ENCODE measurements at regions not wholly inside any gene's neighbourhood (a gene's known extent, or its start where the extent isn't known, plus 50 kb on each side); places are given as distances from the start of the nearest gene placed in this dataset.

GRCh38 chr9:106693558-106693957, 169.4 kb upstream of the ZNF462 start:
- Mint-ChIP-seq H3K4me1 (no peaks in the 10 kb centered on the region), H3K27ac (no peak overlapping the region), H3K4me3 (peak overlapping the region in 1 of 8 donors; percentile 75), H3K27me3 (no peaks in the 10 kb centered on the region), H3K36me3 (no peaks in the 10 kb centered on the region), H3K9me3 (peaks cover 0 to 7% (median 2%) of the 10 kb centered on the region in 7 donors)
- DNase-seq (no peak), ATAC-seq (ENCODE audit: low read depth in 2 of 2) (no peak)

DNA sequence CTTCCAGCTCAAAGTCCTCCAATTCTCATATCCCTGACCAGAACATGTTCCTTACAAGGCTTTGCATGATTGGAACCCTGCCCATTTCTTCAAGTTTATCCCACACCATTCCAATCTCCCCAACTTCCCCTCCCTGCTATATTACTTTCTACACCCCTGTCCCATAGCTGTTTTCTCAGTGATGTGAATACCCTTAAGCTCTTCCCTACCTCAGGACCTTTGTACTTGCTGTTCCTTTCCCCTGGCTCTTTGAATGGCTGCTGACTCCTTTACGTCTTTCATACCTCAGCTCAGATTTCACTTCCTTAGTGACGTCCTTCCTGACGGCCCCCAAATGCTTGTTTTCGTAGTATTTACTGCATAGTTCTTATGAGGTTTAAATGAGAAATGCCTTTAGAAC, 166.2 kb upstream of the ZNF462 start:
- H3K27me3 Mint-ChIP-seq: peaks cover 0 to 3% (median 0%) of the 10 kb centered on the region in 3 donors
- DNase-seq (no peak), ATAC-seq (ENCODE audit: low read depth in 2 of 2) (no peak)
- no peak overlapping the region for H3K27ac Mint-ChIP-seq
- peaks cover 0 to 7% (median 0%) of the 10 kb centered on the region in 7 donors for H3K9me3 Mint-ChIP-seq
- no peaks in the 10 kb centered on the region for H3K36me3 Mint-ChIP-seq
- no peaks in the 10 kb centered on the region for H3K4me1 Mint-ChIP-seq
- H3K4me3 Mint-ChIP-seq: no peak overlapping the region

DNA sequence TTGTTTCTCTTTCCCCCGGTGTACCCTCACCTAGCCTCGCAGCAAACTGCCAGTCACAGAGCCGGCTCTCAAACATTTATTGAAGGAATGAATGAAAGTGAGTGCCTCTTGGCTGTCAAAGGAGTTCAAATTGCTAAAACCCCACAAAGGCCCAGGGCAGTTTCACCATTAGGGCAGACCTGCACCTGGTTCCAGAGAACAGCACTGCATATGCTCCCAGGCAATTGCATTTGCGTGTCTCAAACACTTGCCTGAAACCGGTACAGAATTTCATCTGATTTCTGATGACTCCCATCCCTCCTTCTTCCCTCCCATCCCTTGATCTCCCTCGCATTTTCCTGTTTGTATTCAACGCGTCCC, 165.6 kb upstream of the ZNF462 start:
- no peaks in the 10 kb centered on the region for H3K36me3 Mint-ChIP-seq
- H3K9me3 Mint-ChIP-seq: peaks cover 0 to 7% (median 0%) of the 10 kb centered on the region in 7 donors
- DNase-seq: no peak
- no peak overlapping the region for H3K4me3 Mint-ChIP-seq
- H3K27ac Mint-ChIP-seq: no peak overlapping the region
- no peaks in the 10 kb centered on the region for H3K4me1 Mint-ChIP-seq
- peaks cover 0 to 5% (median 0%) of the 10 kb centered on the region in 3 donors for H3K27me3 Mint-ChIP-seq
- ATAC-seq (ENCODE audit: low read depth in 2 of 2): no peak

DNA sequence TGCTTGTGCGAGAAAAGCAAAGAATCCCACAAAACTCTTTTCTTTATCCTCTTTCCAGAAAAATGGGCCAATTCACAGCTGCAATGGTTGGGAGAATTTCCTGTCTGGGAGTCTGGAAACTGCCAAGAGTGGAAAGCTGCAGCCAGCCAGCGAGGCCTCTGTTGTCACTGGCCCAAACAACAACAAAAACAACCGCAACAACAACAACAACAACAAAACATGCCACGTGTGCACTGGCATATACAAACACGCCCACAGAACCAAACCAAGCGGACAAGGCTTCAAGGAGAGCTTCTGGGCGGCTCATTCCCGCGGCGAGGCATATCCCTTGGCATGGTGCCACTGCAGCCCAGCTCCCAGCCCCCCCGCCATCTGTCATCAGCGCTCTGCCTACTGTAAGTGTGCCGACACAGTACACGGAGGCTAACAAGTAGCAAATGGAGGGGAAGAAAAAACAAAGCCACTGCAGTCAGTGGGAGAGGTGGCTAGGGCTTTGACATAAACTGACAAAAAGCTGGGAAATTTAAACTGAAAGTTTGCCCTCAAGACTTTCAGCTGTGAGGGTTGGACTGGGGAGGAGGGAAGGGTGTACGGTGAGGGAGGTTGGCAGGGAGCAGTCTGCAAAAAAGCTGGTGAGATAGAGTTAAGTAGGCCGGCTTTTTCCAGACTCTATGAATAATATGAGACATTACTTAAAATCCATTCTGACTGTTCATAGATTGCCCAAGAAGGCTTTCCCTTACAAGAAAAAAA, 165.0 kb upstream of the ZNF462 start:
- H3K9me3 Mint-ChIP-seq: peaks cover 0 to 7% (median 0%) of the 10 kb centered on the region in 7 donors
- no peak for ATAC-seq (ENCODE audit: low read depth in 2 of 2)

DNA sequence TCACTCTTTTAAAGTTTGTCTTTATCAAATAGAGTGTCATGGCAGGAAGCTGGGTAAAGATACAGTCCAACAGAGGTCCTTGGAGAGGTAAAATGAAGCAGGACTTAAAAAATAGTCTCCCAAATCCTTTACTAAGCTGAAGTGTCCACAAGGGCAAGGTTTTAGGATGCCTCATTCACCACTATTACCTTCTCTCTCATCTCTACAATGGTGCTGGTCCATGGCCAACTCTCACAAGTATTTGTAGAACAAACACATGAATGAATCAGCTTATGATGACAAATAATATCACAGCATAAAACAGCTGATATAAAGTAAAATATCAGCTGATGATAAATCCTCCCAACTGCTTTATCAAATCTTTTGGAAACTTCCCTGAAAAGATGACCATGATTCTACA, 162.3 kb upstream of the ZNF462 start:
- ATAC-seq (ENCODE audit: low read depth in 2 of 2) (no peak), DNase-seq (no peak)
- Mint-ChIP-seq H3K27me3 (peaks cover 0 to 5% (median 0%) of the 10 kb centered on the region in 3 donors), H3K27ac (no peak overlapping the region), H3K4me1 (no peaks in the 10 kb centered on the region), H3K9me3 (peaks cover 0 to 8% (median 6%) of the 10 kb centered on the region in 7 donors), H3K36me3 (no peaks in the 10 kb centered on the region), H3K4me3 (no peak overlapping the region)

More for the DNA sequence above, 165.0 kb upstream of the ZNF462 start:
- Mint-ChIP-seq H3K27me3 (peaks cover 0 to 5% (median 0%) of the 10 kb centered on the region in 3 donors), H3K4me3 (no peak overlapping the region), H3K36me3 (no peaks in the 10 kb centered on the region), H3K27ac (peak overlapping the region in 1 of 6 donors; percentile 28), H3K4me1 (no peaks in the 10 kb centered on the region)
- DNase-seq: no peak

DNA sequence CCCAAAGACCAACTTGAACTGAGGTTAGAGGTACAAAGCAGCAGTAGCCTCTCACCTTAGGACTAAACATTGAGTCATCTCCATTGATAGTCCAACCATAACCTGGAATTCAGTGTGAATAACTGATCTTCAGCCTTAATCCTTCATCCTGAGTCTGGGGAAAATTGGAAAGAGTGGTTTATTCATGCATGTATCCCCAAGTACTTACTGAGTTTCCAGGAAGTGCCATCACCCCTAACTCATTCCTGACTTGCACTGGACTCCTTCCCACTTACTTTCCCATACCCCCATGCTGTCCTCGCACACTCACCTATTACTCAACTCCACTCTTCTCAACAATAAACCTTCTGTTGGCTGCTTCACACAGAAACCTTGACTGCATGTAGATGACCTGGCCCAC, 161.4 kb upstream of the ZNF462 start:
- Mint-ChIP-seq H3K36me3 (no peaks in the 10 kb centered on the region), H3K4me3 (no peak overlapping the region), H3K4me1 (no peaks in the 10 kb centered on the region), H3K9me3 (peaks cover 0 to 14% (median 5%) of the 10 kb centered on the region in 7 donors), H3K27ac (no peak overlapping the region), H3K27me3 (peaks cover 0 to 5% (median 0%) of the 10 kb centered on the region in 3 donors)
- no peak for DNase-seq
- ATAC-seq (ENCODE audit: low read depth in 2 of 2): no peak

GRCh38 chr9:106704056-106704615, 158.8 kb upstream of the ZNF462 start:
- no peaks in the 10 kb centered on the region for H3K36me3 Mint-ChIP-seq

DNA sequence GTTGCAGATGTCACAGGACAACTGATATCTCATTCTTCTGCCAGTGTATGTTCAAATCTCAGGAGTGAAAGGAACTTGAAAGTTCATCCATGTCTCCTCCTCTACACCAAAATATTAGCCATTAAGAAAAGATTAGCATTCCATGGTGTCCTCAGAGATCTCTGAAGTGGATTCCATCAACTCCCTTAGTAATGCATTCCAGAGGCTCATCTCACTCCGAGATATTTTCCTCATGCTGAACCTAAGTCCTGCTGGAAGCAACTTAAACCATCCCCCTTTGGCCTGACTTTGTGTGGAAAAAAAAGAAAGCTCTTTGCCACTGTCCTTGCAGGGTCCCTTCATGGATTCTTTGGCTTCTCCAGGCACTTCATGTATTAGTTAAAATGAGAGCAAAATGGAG, 155.7 kb upstream of the ZNF462 start:
- Mint-ChIP-seq H3K36me3 (no peaks in the 10 kb centered on the region), H3K27ac (no peak overlapping the region), H3K4me1 (no peaks in the 10 kb centered on the region), H3K4me3 (no peak overlapping the region), H3K9me3 (peaks cover 0 to 14% (median 2%) of the 10 kb centered on the region in 7 donors), H3K27me3 (no peaks in the 10 kb centered on the region)
- ATAC-seq (ENCODE audit: low read depth in 2 of 2) (no peak), DNase-seq (no peak)

More at GRCh38 chr9:106704056-106704615, 158.8 kb upstream of the ZNF462 start:
- DNase-seq (no peak), ATAC-seq (ENCODE audit: low read depth in 2 of 2) (no peak)
- peaks cover 0 to 14% (median 3%) of the 10 kb centered on the region in 7 donors for H3K9me3 Mint-ChIP-seq
- peaks cover 0 to 5% (median 0%) of the 10 kb centered on the region in 3 donors for H3K27me3 Mint-ChIP-seq
- H3K4me1 Mint-ChIP-seq: no peaks in the 10 kb centered on the region
- no peak overlapping the region for H3K27ac Mint-ChIP-seq
- no peak overlapping the region for H3K4me3 Mint-ChIP-seq

DNA sequence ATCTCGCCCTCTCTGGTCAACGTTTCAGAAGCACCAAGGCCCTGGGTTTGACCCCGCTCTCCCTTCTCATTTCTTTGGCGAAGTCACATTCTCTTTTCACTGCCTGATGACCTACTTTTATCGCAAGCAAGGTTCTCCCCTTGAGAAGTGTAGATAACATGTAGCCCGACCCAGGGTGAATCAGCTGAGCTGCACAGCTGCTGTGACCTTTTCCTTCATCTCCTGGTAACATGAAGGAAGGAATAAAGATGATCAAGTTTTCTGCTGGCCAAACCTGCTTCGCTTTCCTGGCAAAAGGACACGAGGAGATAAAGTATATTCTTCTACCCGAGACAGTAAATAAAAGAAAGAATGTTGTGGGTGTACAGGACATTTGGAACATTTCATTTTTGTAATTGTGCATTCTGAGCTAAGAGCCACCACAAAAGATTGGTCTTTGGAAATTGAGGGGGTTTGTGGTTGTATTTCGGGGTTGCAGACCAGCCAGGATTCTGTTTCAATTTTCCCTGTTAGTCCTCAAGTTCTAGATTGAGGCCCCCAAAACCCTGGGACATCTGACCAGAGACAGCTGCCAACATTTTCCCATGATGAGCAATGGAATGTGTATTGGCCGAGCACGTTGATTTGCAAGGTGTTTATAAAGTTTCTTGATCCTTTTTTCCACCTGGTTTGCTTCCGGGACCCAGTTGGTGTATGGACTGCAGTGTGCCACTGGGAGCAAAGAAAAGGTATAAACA, 155.1 kb upstream of the ZNF462 start:
- Mint-ChIP-seq H3K4me3 (no peak overlapping the region), H3K27me3 (no peaks in the 10 kb centered on the region), H3K36me3 (no peaks in the 10 kb centered on the region), H3K9me3 (peaks cover 0 to 14% (median 2%) of the 10 kb centered on the region in 7 donors), H3K4me1 (no peaks in the 10 kb centered on the region), H3K27ac (no peak overlapping the region)
- DNase-seq (no peak), ATAC-seq (ENCODE audit: low read depth in 2 of 2) (no peak)

DNA sequence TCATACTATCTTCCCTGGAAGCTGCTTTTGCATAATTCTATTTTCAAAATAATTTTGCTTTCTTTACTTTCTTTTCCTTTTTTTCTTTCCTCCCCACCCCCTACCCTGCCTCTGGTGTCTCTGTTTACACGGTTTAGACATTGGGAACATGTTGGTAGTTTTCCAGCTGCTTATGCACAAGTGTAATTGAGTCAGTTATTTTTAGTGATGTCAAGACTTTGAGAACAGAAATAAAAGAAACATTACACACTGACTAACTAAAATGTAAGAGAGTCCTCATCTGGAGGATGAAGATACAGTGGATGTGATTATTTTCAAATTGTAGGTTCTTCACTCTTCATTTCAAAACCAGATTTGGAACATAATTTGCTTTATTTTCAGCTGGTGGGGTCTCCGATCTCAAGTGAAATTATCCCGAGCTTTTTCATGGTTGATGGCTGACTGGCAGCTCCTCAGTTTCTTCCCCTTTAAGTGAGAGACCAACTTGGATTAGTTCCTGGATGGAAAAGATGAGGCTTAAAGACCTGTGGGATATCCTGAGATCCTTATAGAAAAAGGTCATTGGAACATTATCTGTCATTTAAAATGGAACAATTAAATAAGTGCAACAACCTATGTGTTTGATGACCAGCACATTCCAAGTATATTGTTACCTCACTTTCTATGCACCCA, 154.4 kb upstream of the ZNF462 start:
- Mint-ChIP-seq H3K36me3 (no peaks in the 10 kb centered on the region), H3K27me3 (no peaks in the 10 kb centered on the region)
- no peak for ATAC-seq (ENCODE audit: low read depth in 2 of 2)

GRCh38 chr9:106712279-106712678, 150.7 kb upstream of the ZNF462 start:
- H3K9me3 Mint-ChIP-seq: no peaks in the 10 kb centered on the region
- H3K27me3 Mint-ChIP-seq: no peaks in the 10 kb centered on the region
- ATAC-seq (ENCODE audit: low read depth in 2 of 2) (no peak), DNase-seq (no peak)
- no peak overlapping the region for H3K4me3 Mint-ChIP-seq
- no peak overlapping the region for H3K27ac Mint-ChIP-seq
- no peaks in the 10 kb centered on the region for H3K36me3 Mint-ChIP-seq
- no peaks in the 10 kb centered on the region for H3K4me1 Mint-ChIP-seq

More for the DNA sequence above, 154.4 kb upstream of the ZNF462 start:
- Mint-ChIP-seq H3K27ac (no peak overlapping the region), H3K4me1 (no peaks in the 10 kb centered on the region), H3K4me3 (no peak overlapping the region), H3K9me3 (peaks cover 0 to 14% (median 2%) of the 10 kb centered on the region in 7 donors)
- no peak for DNase-seq

- no peak overlapping the region for H3K4me3 Mint-ChIP-seq
- H3K27me3 Mint-ChIP-seq: no peaks in the 10 kb centered on the region
- H3K27ac Mint-ChIP-seq: peak overlapping the region in 1 of 6 donors; percentile 49
- DNase-seq (no peak), ATAC-seq (ENCODE audit: low read depth in 2 of 2) (no peak)
- no peaks in the 10 kb centered on the region for H3K9me3 Mint-ChIP-seq
- H3K36me3 Mint-ChIP-seq: no peaks in the 10 kb centered on the region
- no peaks in the 10 kb centered on the region for H3K4me1 Mint-ChIP-seq
Measured at GRCh38 chr9:106713206-106713605, 149.8 kb upstream of the ZNF462 start.

GRCh38 chr9:106716820-106717219, 146.1 kb upstream of the ZNF462 start:
- Mint-ChIP-seq H3K27ac (no peak overlapping the region), H3K27me3 (peaks cover 0 to under 1% (median 0%) of the 10 kb centered on the region in 3 donors), H3K4me1 (no peaks in the 10 kb centered on the region), H3K9me3 (peaks cover 0 to 6% (median 0%) of the 10 kb centered on the region in 7 donors), H3K4me3 (no peak overlapping the region), H3K36me3 (no peaks in the 10 kb centered on the region)
- no peak for ATAC-seq (ENCODE audit: low read depth in 2 of 2)
- DNase-seq: no peak

Data from naive B cell (primary cell).